ENCODE measurements at regions not wholly inside any gene's neighbourhood (a gene's known extent, or its start where the extent isn't known, plus 50 kb on each side); places are given as distances from the start of the nearest gene placed in this dataset.

DNA sequence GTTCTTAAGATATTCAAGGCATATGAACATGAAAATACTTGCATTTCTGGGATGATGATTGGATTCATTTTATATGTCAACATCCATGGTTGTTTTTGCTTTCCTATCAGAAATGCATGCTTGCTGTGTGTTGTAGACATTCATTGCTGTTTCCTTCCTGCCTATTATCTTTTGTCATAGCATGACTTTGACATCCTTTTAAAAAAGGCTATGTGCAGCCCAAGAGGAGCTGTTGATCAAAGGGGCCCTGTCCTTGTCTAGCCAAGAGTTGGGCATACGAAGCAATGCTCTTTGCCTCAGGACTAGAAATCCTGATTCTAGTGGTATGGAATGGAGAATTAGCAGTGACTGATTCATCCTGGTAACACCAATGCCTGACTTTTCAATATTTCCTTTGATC lies 143.1 kb downstream of the RNF144B start (continued):
- TF ChIP-seq SIN3A (IDR thresholded peaks at IDR 0.05; ENCODE audit: borderline replicate concordance, low read depth, low read length): no peak
- TF ChIP-seq CHD2 (IDR thresholded peaks at IDR 0.05; ENCODE audit: low read length, partially characterized antibody): no peak

- 60% methylated on average over 2 of the region's 2 CpGs for WGBS (ENCODE audit: low lambda C conversion rate)
- peaks cover 0 to 3% of the 10 kb centered on the region in 2 experiments; a peak in 2 of 4 replicates for H3K4me1 ChIP-seq (ENCODE audit: control insufficient read depth in 1 of 2, insufficient read depth in 2 of 2, low read depth in 1 of 2, low read length in 1 of 2)
- H4K20me1 ChIP-seq (ENCODE audit: insufficient read depth): no peaks in the 10 kb centered on the region
- no peaks in the 10 kb centered on the region for H3K79me2 ChIP-seq (ENCODE audit: insufficient read depth)
- ChIA-PET CTCF (interaction anchor here (0.7 to 1.4 kb wide), 2 partner anchors 64 to 268 kb away, joined by 4 read pairs; partner anchors contain the start of gene DEK), POLR2A (no interaction called here)
- no peaks in the 10 kb centered on the region for H3F3A ChIP-seq (replicated peaks; ENCODE audit: insufficient read depth)
- DNase-seq: no peak
- no peak overlapping the region for H2AFZ ChIP-seq (ENCODE audit: low read depth)
- no peaks in the 10 kb centered on the region for H3K27me3 ChIP-seq (ENCODE audit: insufficient read depth)
- H3K9me3 ChIP-seq: no peaks in the 10 kb centered on the region
- no peaks in the 10 kb centered on the region for H3K36me3 ChIP-seq (replicated peaks in 1 of 2; ENCODE audit: control insufficient read depth in 1 of 2, insufficient read depth in 2 of 2, low read length in 1 of 2)
- TF ChIP-seq USF2 (IDR thresholded peaks at IDR 0.05; ENCODE audit: borderline replicate concordance, low read depth, low read length) (no peak), RAD21 (IDR thresholded peaks at IDR 0.05; ENCODE audit: low read length) (no peak), MAX (IDR thresholded peaks at IDR 0.05; ENCODE audit: low read depth) (no peak), TEAD4 (IDR thresholded peaks at IDR 0.05; ENCODE audit: borderline replicate concordance, insufficient read depth) (no peak), MXI1 (IDR thresholded peaks at IDR 0.05; ENCODE audit: low read depth, low read length) (no peak), RCOR1 (IDR thresholded peaks at IDR 0.05; ENCODE audit: low read length) (no peak), NRF1 (IDR thresholded peaks at IDR 0.05; ENCODE audit: low read depth, low read length) (no peak)
- no peaks in the 10 kb centered on the region for H3K9me2 ChIP-seq
- no peak overlapping the region for H3K27ac ChIP-seq (ENCODE audit: low read depth in 2 of 2, low read length in 1 of 2)
- no peak overlapping the region for H3K4me3 ChIP-seq (ENCODE audit: low read depth in 2 of 2, low read length in 1 of 2)
- H3K9ac ChIP-seq: no peak overlapping the region
- H3K4me2 ChIP-seq: no peak overlapping the region
Measured at GRCh38 chr6:18532139-18532538, 145.0 kb downstream of the RNF144B start.

- H3K9me3 ChIP-seq: no peaks in the 10 kb centered on the region
- no peaks in the 10 kb centered on the region for H3K9me2 ChIP-seq
- CTCF ChIA-PET: no interaction called here
- no peak overlapping the region for H3K9ac ChIP-seq
- POLR2A ChIA-PET: no interaction called here
- TF ChIP-seq TEAD4 (IDR thresholded peaks at IDR 0.05; ENCODE audit: borderline replicate concordance, insufficient read depth) (no peak), EZH2phosphoT487 (IDR thresholded peaks at IDR 0.05; ENCODE audit: borderline replicate concordance, low read depth) (no peak), NFIC (IDR thresholded peaks at IDR 0.05; ENCODE audit: borderline replicate concordance) (no peak), POLR2AphosphoS5 (IDR thresholded peaks at IDR 0.05; ENCODE audit: low read depth, low read length) (no peak), MXI1 (IDR thresholded peaks at IDR 0.05; ENCODE audit: low read depth, low read length) (no peak), ELF1 (IDR thresholded peaks at IDR 0.05) (no peak), RCOR1 (IDR thresholded peaks at IDR 0.05; ENCODE audit: low read length) (no peak)
- no peaks in the 10 kb centered on the region; the same call in 1 of the 2 replicates for H3K27me3 ChIP-seq (ENCODE audit: insufficient read depth)
- H3K4me3 ChIP-seq (ENCODE audit: low read depth in 2 of 2, low read length in 1 of 2): no peak overlapping the region
- no peak for DNase-seq
- 53% methylated on average over 5 of the region's 5 CpGs for WGBS (ENCODE audit: low lambda C conversion rate)
- no peak overlapping the region for H2AFZ ChIP-seq (ENCODE audit: low read depth)
- no peak overlapping the region for H3K4me2 ChIP-seq
- H3K4me1 ChIP-seq (ENCODE audit: control insufficient read depth in 1 of 2, insufficient read depth in 2 of 2, low read depth in 1 of 2, low read length in 1 of 2): peaks cover 0 to 3% of the 10 kb centered on the region in 2 experiments; a peak in 2 of 4 replicates
- H3K79me2 ChIP-seq (ENCODE audit: insufficient read depth): no peaks in the 10 kb centered on the region
- no peaks in the 10 kb centered on the region for H3F3A ChIP-seq (replicated peaks; ENCODE audit: insufficient read depth)
- no peak overlapping the region for H3K27ac ChIP-seq (ENCODE audit: low read depth in 2 of 2, low read length in 1 of 2)
- H4K20me1 ChIP-seq (ENCODE audit: insufficient read depth): no peaks in the 10 kb centered on the region
- H3K36me3 ChIP-seq (replicated peaks in 1 of 2; ENCODE audit: control insufficient read depth in 1 of 2, insufficient read depth in 2 of 2, low read length in 1 of 2): no peaks in the 10 kb centered on the region
Measured at GRCh38 chr6:18533793-18534192, 146.6 kb downstream of the RNF144B start.
